HG02623 (cell line): ENCODE measurements at regions not wholly inside any gene's neighbourhood (a gene's known extent, or its start where the extent isn't known, plus 50 kb on each side); places are given as distances from the start of the nearest gene placed in this dataset.
"Not testable (repeated sequence)": the region's sequence is repeated elsewhere in the genome, so short reads cannot be mapped to it uniquely, and the experiment has no call there.

ENCODE experiments used
- ATAC-seq: cut with Tn5 transposase; IDR thresholded peaks from one replicate; pipeline ENCODE4 v1.9.1; 2021; ENCODE audit warnings: moderate library complexity; ENCODE audit not compliant: unreplicated experiment

DNA sequence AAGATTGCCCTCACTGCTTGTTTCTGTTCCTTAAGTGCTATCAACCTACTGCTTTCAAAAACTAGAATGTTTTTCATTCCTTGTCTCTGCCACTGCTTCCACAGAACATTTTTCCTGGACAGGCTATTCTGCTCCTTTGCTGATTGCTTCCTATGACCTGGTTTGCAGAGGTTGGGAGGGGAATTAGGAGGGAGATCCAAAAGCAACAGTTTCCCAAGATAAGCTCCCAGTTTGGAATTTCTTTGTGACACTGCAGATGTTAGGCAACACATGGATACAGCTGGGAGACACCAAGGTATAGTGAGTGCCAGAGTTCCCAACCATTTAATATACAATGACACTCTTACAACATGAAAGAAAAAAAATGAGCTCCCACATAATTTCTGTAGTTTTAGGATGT, 1036.5 kb downstream of the ROBO2 start:
- no peak for ATAC-seq

DNA sequence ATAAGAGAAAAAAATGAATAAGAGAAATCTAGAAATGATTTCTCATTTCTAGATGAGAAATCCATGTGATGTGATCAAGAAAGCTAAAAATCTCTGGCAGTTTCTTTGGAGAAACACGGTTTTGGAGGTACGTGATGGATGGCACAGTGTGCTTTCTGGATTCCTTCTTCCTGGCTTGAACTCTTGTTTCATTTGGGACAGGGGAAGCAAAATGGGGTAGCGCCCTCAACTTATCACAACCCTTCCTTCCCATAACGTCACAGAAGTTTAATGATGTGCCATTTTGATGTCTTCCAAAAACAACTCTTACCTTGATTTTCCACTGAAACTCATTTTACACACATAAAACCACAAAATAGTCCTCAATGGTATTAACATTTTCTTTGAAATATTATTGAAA, 1037.3 kb downstream of the ROBO2 start:
- no peak for ATAC-seq

DNA sequence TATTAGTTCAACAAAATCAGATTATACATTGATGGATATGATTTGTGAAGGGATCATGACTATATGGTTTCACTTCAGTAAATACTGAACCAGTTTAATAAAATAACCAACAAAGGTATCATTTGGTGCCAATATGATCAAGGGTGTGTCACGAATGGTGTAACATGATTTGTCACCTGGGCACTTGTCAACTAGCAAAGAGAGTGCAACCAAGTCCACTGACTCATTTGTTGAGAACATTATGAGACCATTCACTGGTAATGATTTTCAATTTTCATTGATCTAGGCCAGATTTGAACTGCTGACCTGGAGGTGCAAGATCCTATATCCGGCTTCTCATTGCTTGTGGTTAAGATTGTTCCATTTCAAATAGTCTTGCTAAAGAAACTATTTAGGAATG, 1037.9 kb downstream of the ROBO2 start:
- no peak for ATAC-seq

DNA sequence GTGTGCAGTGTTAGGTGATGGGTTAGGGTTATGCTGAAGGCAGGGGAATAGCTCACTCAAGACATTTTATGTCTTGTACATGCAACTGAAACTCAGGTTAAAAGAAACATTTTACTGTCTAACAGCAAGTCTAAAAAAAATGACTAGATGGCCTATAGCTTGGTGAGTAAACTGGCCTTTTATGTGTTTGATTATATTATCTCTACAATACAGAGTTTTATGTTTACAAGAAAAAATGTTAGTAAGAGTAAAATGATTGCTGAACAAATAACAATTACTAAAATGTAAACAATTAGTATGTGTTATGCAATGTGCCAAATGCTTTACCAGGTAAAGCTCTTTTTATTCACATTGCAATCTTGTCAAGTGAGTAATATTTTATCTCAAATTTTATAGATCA, 1039.6 kb downstream of the ROBO2 start:
- ATAC-seq: no peak

DNA sequence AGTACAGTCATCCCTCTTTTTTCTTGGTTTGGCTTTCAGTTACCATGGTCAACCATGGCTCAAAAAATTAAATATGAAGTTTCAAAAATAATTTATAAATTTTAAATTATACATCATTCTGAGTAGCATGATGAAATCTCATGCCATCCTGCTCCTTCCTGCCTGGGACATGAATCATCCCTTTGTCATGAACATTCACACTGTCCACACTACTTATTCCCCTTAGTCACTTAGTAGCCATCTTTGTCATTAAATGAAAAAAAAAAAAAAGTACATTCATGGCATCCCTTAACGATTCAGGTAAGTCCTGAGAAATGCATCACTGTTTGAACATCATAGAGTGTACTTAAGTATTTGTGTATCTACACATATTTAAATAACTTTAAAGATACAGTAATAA, 1046.3 kb downstream of the ROBO2 start:
- no peak for ATAC-seq

DNA sequence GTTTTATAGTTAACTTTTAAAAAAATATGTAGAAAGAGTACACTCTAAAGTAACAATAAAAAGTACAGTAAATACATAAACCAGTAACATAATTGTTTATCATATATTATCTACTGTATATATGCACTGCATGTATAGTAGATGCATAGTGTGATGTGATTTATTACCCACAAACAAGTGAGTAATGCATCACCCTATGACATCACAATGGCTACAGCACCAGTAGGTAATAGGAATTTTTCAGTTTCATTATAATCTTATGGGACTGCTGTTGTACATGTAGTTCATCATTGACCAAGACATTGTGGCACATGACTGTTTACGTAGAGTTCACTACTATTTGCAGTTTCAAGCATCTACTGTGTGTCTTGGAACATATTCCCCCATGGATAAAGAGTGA, 1047.2 kb downstream of the ROBO2 start:
- no peak for ATAC-seq

DNA sequence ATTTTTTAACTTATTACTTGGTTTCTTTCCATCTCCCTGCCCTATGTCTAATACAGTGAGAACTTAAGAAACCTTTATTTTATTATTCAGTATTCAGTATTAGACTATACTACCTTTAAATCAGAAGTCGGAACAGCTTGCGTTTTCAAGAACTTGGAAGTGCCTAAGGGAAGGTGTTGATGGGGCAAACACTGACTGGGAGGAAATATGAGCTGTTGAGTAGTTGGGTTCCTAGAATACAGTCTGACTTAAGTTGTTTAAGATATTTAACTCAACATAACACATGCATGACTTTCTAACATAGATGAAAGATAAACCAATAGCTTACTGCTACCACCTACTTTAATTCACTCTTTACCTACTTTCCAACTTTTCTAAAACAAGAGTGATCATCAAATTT, 1048.1 kb downstream of the ROBO2 start:
- ATAC-seq: no peak

DNA sequence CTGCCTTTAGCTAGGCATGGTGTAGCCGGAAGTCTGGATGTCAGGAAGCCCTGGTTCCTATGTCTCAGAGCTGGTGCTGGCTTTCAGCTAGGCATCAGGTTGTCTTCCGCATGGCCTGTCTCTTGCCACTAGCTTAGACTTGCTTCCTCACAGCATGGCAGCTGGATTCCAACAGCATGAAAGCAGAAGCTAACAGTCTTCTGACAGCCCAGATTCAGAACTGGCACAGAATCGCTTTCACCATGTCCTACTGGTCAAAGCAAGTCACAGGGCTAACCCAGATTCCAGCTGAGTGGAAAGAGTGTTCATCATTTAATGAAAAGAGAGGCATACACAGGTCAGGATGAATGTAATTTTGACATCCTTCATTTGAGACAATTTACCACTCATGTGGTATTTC, 1050.5 kb downstream of the ROBO2 start:
- no peak for ATAC-seq

DNA sequence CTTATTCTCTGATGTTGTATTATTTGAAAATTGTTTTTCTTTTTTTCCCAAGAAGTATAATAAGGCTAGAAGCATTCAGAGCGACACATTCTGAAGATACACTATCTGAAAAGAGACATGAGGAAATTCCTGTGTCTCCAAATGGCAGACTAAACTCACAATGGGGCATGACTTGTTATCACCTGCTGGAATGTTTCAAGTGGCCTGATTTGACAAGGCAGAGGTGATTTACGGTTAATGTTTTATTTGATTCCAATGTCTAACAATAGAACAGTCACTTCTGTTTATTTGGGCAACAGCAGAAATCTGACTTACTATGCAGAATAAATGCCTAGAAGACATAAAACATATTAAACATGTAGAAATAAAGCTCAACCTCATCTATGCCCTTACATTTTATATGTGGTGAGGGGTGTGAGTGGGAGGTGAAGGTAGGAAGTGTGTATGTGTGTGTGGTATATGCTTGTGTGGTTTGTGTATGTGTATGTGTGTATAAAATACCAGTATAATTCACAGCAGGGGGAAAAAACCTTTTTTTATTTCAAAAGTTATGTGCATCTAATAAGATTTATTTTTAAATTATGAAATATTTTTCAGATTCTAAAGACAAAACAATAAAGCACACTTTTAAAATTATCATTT, 1051.7 kb downstream of the ROBO2 start:
- ATAC-seq: no peak

DNA sequence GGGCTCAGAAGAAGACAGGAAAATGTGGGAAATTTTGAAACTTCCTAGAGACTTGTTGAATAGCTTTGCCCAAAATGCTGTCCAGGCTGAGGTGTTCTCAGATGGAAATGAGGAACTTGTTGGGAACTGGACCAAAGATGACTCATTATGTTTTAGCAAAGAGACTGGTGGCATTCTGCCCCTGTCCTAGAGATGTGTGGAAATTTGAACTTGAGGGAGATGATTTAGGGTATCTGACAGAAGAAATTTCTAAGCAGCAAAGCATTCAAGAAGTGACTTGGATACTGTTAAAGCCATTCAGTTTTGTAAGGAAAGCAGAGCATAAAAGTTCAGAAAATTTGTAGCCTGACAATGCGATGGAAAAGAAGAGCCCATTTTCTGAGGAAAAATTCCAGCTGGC, 1052.7 kb downstream of the ROBO2 start:
- ATAC-seq: not testable (repeated sequence)

DNA sequence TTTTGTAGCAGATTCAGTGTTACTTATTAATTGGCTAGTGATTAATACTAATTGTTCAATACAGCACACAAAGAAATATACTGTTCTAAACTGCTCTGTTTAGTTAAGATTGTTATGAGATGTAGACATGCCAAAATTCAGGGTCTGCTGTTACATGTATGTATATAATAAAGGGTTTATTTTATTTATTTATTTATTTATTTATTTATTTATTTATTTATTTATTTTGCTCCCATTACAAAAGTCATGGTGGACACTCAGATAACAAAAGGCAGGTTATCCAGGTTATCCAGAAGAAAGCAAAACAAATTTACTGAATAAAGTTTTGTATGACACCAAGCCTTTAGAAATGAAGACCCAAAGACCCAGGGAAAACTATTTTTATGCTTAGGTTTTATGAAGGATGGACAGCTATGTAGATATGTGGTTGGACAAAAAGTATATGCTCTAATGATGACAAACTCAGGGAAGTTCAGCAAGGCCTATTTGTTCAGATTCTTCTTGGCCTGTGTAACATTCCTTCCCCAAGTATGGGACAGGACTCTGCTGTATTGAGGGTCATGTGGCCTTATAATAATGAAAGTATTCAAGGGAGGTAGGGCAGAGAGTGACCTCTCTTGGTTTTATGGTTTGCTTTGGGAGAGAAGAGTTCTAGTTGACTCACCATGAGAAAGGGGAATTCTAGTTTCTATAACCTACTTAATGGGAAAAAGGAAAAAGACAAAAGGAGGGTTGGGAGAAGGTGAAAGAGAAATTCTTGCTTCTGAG, 1056.8 kb downstream of the ROBO2 start:
- ATAC-seq: no peak

DNA sequence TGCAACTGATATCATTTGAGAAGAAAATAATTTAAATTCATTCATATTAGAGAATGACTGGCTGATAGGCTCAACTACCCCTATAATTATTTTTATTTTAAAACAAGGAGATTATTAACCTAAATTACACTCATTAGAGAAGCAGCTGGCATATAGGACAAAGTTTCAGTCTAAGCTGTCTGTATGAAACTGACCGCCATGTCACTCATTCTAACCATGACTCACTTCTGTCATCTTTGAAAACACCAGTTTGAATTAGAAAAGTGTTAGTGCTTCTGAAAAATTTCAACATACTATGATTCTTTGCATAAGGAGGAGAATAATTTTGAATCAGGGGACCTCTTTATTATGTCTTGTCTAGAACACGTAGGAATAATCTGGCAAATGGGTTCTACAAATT, 1058.5 kb downstream of the ROBO2 start:
- ATAC-seq: no peak

DNA sequence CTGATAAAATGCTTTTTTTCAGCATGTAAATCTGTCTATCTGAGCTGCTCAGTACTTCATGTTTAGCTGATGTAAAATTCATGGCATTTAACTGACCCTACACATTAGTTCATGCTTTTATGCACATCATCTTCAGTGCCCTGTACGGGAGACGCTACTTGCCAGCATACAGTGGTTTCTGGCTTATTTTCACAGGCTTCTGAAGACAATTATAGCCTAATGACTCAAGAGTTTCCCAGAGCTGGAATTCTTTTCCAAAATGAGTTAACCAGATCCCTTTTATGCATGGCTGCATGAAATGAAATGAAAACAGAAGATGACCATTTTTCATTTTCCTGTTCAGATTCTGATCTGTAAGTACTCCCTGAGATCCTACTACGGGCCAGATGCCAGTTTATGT, 1061.5 kb downstream of the ROBO2 start:
- no peak for ATAC-seq

DNA sequence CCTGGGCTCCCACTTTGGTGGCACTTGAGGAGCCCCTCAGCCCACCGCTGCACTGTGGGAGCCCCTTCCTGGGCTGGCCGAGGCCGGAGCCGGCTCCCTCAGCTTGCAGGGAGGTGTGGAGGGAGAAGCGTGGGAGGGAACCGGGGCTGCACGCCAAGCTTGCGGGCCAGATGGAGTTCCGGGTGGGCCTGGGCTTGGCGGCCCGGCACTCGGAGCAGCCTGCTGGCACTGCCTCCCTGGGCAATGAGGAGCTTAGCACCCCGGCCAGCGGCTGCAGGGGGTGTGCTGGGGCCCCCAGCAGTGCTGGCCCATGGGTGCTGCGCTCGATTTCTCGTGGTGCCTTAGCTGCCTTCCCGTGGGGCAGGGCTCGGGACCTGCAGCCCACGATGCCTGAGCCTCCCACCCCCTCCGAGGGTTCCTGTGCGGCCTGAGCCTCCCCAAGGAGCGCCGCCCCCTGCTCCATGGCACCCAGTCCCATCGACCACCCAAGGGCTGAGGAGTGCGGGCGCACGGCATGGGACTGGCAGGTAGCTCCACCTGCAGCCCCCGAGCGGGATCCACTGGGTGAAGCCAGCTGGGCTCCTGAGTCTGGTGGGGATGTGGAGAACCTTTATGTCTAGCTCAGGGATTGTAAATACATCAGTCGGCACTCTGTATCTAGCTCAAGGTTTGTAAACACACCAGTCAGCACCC, 1068.5 kb downstream of the ROBO2 start:
- ATAC-seq: not testable (repeated sequence)

DNA sequence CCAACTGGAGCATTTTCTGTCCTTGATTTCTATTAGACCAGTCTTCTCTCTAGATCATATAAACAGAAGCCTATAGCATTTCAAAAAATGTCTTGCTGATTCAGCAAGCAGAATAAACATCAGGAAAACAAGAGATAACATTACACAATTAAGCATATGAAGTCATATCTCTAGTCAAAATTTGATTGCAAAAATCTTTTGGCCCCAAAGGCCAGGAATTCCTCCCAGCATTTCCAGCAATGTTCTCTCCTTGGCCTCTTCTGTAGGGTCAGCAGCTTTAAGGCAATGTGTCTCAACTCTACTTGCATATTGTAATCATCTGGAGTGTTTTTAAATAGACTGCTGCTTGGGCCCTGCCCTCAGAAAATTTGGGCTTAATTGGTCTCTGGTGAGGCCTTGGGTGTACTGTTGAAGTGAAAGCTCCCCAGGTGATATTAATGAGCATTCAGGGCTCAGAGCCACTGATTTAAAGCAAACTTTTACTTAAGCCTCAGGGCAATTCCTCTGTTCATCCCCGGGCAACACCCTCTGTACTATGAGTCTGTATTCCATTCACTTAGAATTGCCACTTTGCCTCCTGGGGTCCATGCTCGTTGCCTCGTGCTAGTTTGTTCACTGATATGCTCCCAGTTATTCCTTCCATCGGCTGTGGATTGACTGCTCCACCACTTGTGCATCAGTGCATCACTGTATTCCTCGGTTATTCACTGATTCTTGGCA, 1072.6 kb downstream of the ROBO2 start:
- no peak for ATAC-seq

DNA sequence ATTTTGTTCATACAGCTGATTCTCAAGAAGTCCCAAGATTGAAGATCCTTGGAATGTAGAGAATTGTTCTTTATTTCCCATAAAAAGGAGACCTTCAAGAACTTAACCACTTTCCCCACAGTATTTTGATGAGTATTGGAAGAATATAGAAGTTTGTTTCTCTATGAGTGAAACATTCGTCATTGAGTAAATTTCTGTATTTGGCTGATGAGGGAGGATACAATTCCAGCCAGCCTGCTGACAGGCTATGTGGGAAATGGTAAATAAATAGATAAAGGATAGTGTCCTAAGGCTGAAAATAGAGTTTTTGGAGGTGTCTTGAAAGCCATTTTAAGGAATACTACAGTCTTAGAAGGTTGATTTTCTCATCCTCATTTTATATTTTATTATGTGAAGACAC, 1076.1 kb downstream of the ROBO2 start:
- ATAC-seq: no peak

DNA sequence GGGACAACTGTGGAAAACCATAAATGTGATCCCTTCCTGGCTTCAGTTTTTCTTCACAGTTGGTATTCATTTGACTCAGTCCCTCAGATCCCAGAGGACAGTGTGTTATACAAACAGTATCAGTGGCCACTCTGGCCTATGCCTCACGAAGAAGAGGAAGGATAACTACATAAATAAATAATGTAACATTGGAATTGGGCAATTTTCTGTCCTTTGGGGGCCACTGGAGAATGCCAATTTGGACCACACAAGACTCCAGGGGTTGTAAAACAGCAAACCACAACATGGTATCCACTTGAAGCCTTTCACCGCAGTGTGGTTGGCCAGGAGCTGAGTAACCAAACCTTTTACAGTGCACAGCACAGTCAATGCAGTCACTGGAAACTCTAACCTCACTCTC, 1077.0 kb downstream of the ROBO2 start:
- no peak for ATAC-seq

DNA sequence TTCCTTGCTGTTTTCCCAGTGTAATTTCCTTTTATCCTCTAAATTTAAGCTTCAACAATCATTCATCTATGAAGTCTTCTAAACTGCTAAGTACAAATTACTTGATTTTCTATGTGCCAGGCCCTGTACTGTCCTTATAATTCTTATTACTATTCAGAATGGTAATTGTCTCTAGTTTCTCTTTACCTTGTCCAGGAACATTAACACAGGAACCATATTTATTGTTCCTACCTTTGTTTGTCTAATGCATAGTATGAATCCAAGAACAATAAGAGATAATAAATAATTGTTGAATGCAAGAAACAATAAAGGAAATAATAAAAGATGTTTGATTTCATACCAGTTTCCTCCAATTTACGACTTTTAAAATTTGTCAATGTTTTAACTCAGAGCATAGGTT, 1083.2 kb downstream of the ROBO2 start:
- no peak for ATAC-seq

DNA sequence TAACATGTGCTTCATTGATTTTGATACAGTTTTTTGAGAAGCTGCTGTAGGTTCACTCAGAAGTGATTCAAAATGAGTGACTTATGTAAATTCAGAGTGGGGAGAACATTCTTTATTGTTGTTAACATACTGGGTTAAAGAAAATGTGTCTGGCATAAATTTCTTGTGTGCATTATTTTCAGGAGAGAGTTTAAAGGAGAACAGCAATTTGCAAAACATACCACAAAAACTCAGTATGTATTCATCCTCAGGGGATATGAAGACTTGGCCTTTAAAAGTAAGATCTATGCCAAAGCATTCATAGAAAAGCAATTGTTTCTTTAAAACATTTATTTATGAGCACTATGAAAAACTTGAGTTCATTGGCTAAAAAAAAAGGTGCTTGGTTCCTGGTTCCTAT, 1089.8 kb downstream of the ROBO2 start:
- no peak for ATAC-seq

DNA sequence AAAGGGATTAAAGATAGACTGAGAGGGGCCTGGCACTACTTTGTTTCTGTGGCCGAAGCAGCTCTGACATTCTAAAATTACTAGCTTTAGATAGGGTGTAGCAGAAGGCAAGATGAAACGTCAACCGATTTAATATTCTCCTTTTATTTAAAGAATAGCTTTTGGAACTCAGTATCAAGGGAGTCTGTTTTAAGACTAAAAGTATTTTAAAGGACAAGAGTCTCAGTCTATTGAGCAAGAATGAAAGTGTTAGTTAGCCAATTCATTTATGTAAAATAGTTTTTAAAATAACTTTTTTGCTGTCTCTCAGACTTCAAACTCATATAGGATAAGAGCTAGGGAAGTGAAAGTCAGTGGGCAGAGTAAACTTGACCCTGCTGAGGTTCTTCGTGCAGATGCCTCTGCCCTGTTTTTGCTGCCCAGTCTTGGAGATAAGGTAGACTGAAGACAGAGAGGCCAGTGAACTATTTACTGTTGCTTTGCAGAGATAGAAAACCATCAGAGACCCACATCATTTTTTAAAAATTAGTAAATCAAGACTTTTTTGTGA, 1090.9 kb downstream of the ROBO2 start:
- no peak for ATAC-seq

DNA sequence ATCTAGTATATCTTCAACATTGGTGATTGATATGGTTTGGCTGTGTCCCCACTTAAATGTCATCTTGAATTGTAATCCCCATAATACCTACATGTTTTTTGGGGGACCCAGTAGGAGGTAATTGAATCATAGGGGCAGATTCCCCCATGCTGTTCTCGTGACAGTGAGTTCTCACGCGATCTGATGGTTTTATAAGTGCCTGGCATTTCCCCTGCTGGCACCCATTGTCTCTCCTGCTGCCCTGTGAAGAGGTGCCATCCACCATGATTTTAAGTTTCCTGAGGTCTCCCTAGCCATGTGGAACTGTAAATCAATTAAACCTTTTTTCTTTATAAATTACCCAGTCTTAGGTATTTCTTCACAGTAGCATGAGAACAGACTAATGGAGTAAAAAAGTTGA, 1094.6 kb downstream of the ROBO2 start:
- no peak for ATAC-seq
